GM21723 (cell line): ENCODE measurements at regions not wholly inside any gene's neighbourhood (a gene's known extent, or its start where the extent isn't known, plus 50 kb on each side); places are given as distances from the start of the nearest gene placed in this dataset.

Experiments used
- ATAC-seq: cut with Tn5 transposase; IDR thresholded peaks from one replicate; pipeline ENCODE4 v1.9.1; 2021; ENCODE audit warnings: mild to moderate bottlenecking, moderate library complexity; ENCODE audit not compliant: unreplicated experiment

- ATAC-seq, result no peak
These were observed 102.8 kb upstream of the MTPN start for GRCh38 chr7:136079934-136080333.

GRCh38 chr7:136079478-136079892 lies 102.3 kb upstream of the MTPN start:
- no peak for ATAC-seq

GRCh38 chr7:136079066-136079465 lies 101.9 kb upstream of the MTPN start:
- ATAC-seq, result no peak

- ATAC-seq, result no peak
These were observed 101.5 kb upstream of the MTPN start for GRCh38 chr7:136078630-136079029.

GRCh38 chr7:136076954-136077353 lies 99.8 kb upstream of the MTPN start:
- ATAC-seq, result no peak

DNA sequence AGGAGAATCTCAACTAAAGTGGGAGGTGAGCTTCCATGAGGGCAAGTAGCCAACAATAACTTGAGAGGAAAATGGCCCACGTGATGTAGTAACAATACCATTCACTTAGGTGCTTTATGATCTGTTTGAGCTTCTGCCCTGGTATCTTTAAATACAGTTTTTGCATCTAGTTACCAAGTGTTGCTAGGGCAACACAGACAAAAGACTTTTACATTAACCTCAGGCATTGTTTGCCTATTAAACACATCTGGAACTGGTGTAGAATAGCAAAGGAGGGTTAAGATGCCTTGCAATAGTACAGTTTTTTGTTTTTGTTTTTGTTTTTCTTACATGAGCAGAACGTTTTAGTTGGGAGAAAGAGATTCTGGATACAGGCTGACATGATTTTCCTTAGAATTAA lies 97.7 kb upstream of the MTPN start:
- no peak for ATAC-seq

GRCh38 chr7:136072447-136072846 lies 95.3 kb upstream of the MTPN start:
- no peak for ATAC-seq

GRCh38 chr7:136070736-136071505 lies 93.8 kb upstream of the MTPN start:
- no peak for ATAC-seq

DNA sequence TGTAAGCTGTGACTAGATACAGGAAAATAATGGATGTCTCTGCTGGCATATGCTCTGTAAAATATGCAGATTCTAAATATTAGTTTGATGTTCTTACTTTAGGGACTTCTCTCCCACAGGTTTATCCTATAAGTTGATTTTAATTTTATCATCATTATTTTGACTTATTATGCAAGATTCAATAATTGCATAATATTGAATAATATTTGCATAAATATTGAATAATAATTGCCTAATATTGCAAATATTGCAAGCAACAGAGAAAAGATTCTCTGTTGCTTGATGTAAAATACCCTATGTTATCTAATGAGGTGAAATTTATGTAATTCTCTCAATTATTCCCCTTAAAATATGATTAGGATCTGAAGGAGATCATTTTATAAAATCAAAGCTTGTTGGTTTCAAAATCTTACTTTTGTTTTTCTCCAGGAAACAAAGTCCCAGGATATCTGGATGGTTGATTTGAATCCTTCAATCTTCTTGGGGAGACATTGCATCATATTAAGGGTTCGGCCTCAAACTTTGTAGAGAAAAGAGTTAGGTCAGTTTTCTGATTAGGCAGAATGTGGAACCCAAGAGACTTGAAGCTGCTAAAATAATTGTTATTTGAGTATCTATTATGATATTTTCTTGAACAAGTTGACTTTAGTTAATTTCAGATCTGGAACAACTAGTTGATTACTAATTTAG lies 92.8 kb upstream of the MTPN start:
- no peak for ATAC-seq

DNA sequence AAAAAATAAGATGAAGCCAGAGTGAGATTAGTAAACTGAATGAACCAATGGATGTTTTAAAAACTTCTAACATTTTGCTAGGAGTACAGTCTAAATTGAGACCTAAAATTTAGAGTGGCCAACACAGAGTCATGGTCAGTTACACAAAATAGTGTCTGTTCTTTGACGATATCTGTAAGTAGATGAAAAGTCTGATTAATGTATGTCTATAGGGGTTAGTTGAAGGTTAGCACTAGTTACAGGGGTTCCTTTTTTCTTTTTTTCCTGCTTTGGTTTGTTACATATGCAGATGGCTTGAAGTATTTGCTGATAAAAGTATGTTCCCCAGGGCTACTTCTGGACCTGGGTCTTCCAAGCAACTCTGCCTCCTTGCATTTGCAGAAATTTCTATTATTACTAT lies 90.1 kb upstream of the MTPN start:
- no peak for ATAC-seq

DNA sequence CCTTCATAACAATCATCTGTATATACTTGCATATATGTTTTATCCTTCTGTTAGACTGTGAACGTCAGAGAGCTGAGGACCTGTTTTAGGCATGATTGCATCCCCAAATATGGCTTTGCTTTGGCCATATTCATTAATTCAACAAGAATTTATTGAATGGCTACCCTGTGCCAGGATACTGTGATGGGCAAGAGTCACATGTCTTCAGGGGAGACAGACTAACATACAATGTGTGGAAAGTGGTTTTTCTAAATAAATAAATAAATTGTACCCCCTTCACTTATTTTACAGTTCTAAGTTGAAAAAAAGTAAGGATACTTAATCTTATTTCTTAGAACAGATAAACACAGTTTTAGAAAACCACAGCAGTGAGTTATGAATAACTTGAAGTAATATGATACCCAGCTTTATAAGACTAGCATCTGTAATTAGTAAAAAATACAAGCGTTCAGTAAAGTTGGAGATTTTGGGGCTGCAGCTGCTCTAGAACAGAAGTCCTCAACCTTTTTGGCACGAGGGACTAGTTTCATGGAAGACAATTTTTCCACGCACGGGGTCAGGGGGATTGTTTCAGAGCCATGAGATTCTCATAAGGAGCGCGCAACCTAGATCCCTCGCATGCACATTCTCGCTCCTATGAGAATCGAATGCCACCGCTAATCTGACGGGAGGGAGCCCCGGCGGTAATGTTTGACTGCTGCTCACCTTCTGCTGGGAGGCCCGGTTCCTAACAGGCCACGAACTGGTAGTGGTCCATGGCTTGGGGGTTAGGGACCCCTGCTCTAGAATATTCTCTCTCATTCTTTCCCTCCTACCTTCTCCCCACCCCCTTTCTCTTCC lies 89.4 kb upstream of the MTPN start:
- no peak for ATAC-seq

DNA sequence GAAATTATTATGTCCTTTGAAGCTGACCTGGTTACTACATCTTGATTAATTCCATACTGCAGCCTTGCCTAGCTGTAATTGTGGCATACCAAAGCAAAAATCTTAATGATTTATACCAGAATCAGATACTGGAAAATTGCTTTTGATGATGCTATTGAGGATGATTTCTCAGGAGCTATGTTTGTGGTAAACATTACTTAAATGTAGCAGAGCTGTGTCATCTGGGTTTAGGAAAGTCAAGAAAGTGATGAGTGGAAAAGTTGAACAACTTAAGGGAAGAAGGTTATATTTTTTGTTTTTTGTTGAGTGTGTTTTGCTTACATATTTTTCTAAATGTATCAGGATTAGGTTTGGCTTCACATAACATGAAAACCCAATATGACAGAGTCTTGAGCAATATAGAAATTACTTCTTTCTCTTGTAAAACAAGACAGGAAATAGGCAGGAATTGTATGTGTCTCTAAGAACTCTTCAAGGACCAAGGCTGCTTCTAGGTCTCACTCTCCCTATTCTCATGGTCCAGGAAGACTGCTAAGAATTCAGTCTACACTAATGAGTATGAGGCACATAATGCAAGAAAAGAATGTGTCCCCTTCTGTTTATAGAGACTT lies 87.6 kb upstream of the MTPN start:
- no peak for ATAC-seq

DNA sequence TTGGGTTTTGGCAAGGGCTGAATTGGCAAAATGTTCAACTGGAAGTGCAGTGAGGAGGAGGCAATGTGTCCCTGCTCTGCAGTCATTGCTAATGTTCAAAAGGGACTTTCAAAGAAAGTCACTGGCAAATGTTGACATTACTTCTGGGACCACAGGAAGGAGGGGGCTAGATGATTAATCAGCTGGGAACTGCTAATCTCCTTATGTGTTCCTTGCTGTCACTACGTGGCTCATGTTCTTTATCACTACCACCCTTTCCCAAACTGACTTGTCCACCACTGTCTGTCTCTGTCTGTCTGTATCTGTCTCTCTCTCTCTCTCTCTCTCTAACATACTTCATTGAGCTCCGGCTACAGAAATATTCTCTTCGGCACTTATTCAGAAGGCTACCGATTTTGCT lies 86.9 kb upstream of the MTPN start:
- ATAC-seq, result no peak

- ATAC-seq, result no peak
These were observed 86.1 kb upstream of the MTPN start for GRCh38 chr7:136063326-136063666.

- ATAC-seq, result no peak
These were observed 85.6 kb upstream of the MTPN start for GRCh38 chr7:136062625-136063325.

GRCh38 chr7:136061433-136061832 lies 84.3 kb upstream of the MTPN start:
- ATAC-seq, result no peak

- ATAC-seq, result no peak
These were observed 81.4 kb upstream of the MTPN start for GRCh38 chr7:136058546-136058945.

DNA sequence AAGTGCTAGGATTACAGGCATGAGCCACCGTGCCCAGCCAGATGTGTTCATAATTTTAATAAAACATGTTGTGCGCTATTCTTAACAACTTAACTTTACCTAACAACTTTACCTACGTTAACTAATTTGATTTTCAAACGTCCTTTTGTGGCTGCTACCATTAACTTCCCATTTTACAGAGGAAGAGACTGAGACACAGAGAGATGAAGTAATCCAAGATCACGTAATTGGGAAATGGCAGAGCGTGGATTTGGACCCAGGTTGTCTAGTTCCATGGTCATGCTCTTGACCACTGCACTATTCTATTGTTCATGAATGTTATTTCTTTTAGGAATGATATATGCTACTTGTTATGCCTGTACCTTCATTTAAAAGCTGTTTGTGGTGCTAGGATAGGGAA lies 80.3 kb upstream of the MTPN start:
- no peak for ATAC-seq

DNA sequence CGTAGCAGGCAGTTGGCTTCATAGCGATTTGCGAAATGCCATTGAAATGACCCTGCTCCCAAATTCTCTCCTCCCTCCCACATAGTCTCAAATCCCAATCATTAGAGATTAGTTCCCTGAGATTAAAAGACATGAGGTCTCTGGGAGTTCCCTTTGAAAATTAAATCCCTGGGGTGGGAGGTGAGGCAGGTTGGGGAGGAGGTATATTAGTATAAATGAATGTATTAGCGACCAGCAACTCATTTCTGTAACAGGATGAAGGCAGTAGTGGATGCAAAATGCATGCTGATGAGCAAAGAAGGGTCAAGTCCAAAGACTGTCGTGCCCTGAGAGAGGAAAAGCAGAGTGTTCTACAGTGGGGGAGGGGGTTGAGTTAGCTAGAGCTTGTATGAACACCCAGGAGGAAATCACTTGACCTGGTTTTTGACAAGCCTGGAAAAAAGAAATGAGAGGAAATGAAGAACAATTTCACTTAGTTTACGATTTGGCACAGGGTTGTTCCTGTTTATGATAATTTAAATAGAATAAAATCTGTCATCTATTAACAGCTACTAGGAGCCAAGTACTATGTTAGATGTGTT lies 79.6 kb upstream of the MTPN start:
- no peak for ATAC-seq

- ATAC-seq, result no peak
These were observed 78.1 kb upstream of the MTPN start for GRCh38 chr7:136055266-136055665.
